K562 (cell line): ENCODE measurements at regions not wholly inside any gene's neighbourhood (a gene's known extent, or its start where the extent isn't known, plus 50 kb on each side); places are given as distances from the start of the nearest gene placed in this dataset.

ENCODE experiments used
- E2F4 ChIP-seq: sonication (generic); formaldehyde crosslinking; IDR thresholded peaks from 2 replicates; pipeline ENCODE4 v1.8.0; 2022; ENCODE audit warnings: mild to moderate bottlenecking, low read depth, missing genetic modification reagents
- EZH2 ChIP-seq: IDR thresholded peaks from 2 replicates; pipeline ENCODE4 v1.6.1; 2012; ENCODE audit warnings: low read depth, mild to moderate bottlenecking, inconsistent platforms, low read length, borderline replicate concordance
- POLR2AphosphoS5 ChIP-seq: IDR thresholded peaks from 2 replicates; pipeline ENCODE4 v1.6.1; 2011; ENCODE audit warnings: mild to moderate bottlenecking, low read depth, low read length, moderate library complexity; ENCODE audit not compliant: control insufficient read depth, insufficient read depth
- RCOR1 ChIP-seq, 2 experiments: IDR thresholded peaks; 2 replicates each; pipeline ENCODE4 v1.6.1; 2012; ENCODE audit warnings: low read depth in 2 of 2, low read length in 2 of 2, borderline replicate concordance in 1 of 2, improper control_type of control experiment in 1 of 2
- STAT6 ChIP-seq: sonication (generic); formaldehyde crosslinking; IDR thresholded peaks from 2 replicates; pipeline ENCODE4 v1.8.1; 2023; ENCODE audit warnings: mild to moderate bottlenecking, missing genetic modification reagents
- TBP ChIP-seq: optimal IDR thresholded peaks from 2 replicates; pipeline ENCODE3; 2011; ENCODE audit warnings: low read depth, low read length, improper control_type of control experiment
- ZC3H4 ChIP-seq: sonication (generic); formaldehyde crosslinking; IDR thresholded peaks from 2 replicates; pipeline ENCODE4 v1.9.0; 2021; ENCODE audit warnings: missing genetic modification reagents, borderline replicate concordance
- ZNF696 ChIP-seq: fragments of 250-450 bp; sonication (Bioruptor Pico); conservative IDR thresholded peaks from 2 replicates; pipeline ENCODE4 v1.4.0; 2020; ENCODE audit warnings: mild to moderate bottlenecking, moderate library complexity

- TF ChIP-seq STAT6 (CRISPR knock-in tag) = no peak
- no peak for TF ChIP-seq POLR2AphosphoS5
- no peak for TF ChIP-seq EZH2
- no peak for TF ChIP-seq E2F4 (CRISPR knock-in tag)
- TF ChIP-seq TBP = no peak
- no peak for TF ChIP-seq RCOR1 (IDR thresholded peaks at IDR 0.05; ENCODE audit: borderline replicate concordance in 1 of 2, low read depth in 2 of 2, low read length in 2 of 2)
- TF ChIP-seq ZNF696 (CRISPR knock-in tag) = no peak
- TF ChIP-seq ZC3H4 = no peak
Observed at GRCh38 chr2:52428224-52428623, 1339.4 kb upstream of the CHAC2 start.
